ENCODE measurements at regions not wholly inside any gene's neighbourhood (a gene's known extent, or its start where the extent isn't known, plus 50 kb on each side); places are given as distances from the start of the nearest gene placed in this dataset.

GRCh38 chr2:16114070-16114469, 173.7 kb downstream of the MYCN start:
- TF ChIP-seq CTCF (tag by site-specific recombination; IDR thresholded peaks at IDR 0.05) (no peak), REPIN1 (tag by site-specific recombination; IDR thresholded peaks at IDR 0.05; ENCODE audit: low read depth) (no peak), ZSCAN30 (tag by site-specific recombination; IDR thresholded peaks at IDR 0.05) (no peak), REST (tag by site-specific recombination; IDR thresholded peaks at IDR 0.05) (no peak), ATF2 (tag by site-specific recombination; IDR thresholded peaks at IDR 0.05; ENCODE audit: low read depth) (no peak)
- TF ChIP-seq, protein P1, sequence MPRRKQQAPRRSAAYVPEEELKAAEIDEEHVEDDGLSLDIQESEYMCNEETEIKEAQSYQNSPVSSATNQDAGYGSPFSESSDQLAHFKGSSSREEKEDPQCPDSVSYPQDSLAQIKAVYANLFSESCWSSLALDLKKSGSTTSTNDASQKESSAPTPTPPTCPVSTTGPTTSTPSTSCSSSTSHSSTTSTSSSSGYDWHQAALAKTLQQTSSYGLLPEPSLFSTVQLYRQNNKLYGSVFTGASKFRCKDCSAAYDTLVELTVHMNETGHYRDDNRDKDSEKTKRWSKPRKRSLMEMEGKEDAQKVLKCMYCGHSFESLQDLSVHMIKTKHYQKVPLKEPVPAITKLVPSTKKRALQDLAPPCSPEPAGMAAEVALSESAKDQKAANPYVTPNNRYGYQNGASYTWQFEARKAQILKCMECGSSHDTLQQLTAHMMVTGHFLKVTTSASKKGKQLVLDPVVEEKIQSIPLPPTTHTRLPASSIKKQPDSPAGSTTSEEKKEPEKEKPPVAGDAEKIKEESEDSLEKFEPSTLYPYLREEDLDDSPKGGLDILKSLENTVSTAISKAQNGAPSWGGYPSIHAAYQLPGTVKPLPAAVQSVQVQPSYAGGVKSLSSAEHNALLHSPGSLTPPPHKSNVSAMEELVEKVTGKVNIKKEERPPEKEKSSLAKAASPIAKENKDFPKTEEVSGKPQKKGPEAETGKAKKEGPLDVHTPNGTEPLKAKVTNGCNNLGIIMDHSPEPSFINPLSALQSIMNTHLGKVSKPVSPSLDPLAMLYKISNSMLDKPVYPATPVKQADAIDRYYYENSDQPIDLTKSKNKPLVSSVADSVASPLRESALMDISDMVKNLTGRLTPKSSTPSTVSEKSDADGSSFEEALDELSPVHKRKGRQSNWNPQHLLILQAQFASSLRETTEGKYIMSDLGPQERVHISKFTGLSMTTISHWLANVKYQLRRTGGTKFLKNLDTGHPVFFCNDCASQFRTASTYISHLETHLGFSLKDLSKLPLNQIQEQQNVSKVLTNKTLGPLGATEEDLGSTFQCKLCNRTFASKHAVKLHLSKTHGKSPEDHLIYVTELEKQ (tag by site-specific recombination; IDR thresholded peaks at IDR 0.05; ENCODE audit: borderline replicate concordance): no peak
